ENCODE measurements at regions not wholly inside any gene's neighbourhood (a gene's known extent, or its start where the extent isn't known, plus 50 kb on each side); places are given as distances from the start of the nearest gene placed in this dataset.
"Not testable (repeated sequence)": the region's sequence is repeated elsewhere in the genome, so short reads cannot be mapped to it uniquely, and the experiment has no call there.

DNA sequence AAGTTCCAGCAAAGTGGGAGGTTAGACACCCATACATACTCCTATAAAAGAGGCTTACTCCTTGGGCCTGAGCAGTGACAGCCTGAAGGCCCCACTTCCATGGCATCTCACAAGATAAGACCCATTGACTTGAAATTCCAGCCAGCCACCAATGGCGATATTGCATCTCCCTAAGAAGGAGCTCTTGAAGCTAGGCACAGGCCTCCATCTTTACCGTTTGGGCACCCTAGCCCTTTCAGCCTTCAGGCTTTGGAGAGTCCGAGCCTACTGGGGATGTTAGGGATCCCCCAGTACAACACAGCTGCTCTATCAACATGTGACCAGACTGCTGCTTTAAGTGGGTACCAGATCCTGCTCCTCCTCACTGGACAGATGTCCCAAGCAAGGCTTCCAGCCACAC, 189.5 kb downstream of the MAGEE1 start:
- no peak for DNase-seq (ENCODE audit: low spot score)
- Histone ChIP-seq H3K4me3 (ENCODE audit: low read depth in 1 of 3, low read length in 3 of 3) (no peak overlapping the region), H3K9ac (ENCODE audit: low read depth in 1 of 2, low read length in 2 of 2) (no peak overlapping the region), H3K9me3 (ENCODE audit: control insufficient read depth in 4 of 4, low read length in 3 of 4) (peaks cover 0 to 7% (median 1%) of the 10 kb centered on the region in 4 donors), H3K27me3 (ENCODE audit: control insufficient read depth in 4 of 4, insufficient read depth in 4 of 4, low read length in 3 of 4) (no peaks in the 10 kb centered on the region), H3K27ac (ENCODE audit: low read depth in 1 of 2, low read length in 2 of 2) (no peak overlapping the region), H3K36me3 (ENCODE audit: control insufficient read depth in 4 of 4, insufficient read depth in 3 of 4, low read depth in 1 of 4, low read length in 3 of 4) (no peaks in the 10 kb centered on the region), H3K4me1 (ENCODE audit: control insufficient read depth in 4 of 4, insufficient read depth in 4 of 4, low read length in 3 of 4) (no peaks in the 10 kb centered on the region)
- 82% methylated on average over 3 of the region's 3 CpGs for WGBS
- TF ChIP-seq ATF3 (IDR thresholded peaks at IDR 0.05) (no peak), FOXA1 (IDR thresholded peaks at IDR 0.05) (no peak), FOXA2 (IDR thresholded peaks at IDR 0.05) (no peak), HNF4G (IDR thresholded peaks at IDR 0.05) (no peak), GABPA (IDR thresholded peaks at IDR 0.05 in 1 of 2, conservative IDR thresholded peaks at IDR 0.05 in 1 of 2) (no peak), SP1 (IDR thresholded peaks at IDR 0.05) (no peak)

DNA sequence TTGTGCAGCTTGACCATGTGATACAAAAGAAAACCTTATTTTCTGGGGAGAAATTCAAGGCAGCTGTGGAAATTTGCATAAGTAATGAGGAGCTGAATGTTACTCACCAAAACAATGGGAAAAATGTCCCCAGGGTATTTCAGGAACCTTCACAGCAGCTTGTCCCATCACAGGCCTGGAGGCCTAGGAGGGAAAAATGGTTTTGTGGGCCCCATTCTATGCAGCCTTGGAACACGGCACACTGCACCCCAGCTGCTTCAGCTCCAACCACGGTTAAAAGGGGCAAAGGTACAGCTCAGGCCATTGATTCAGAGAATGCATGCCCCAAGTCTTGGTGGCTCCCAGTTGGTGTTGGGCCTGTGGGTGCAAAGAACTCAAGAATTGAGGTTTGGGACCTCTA, 216.1 kb downstream of the MAGEE1 start:
- Histone ChIP-seq H3K27ac (ENCODE audit: low read depth in 1 of 2, low read length in 2 of 2) (no peak overlapping the region), H3K9ac (ENCODE audit: low read depth in 1 of 2, low read length in 2 of 2) (no peak overlapping the region), H3K4me3 (ENCODE audit: low read depth in 1 of 3, low read length in 3 of 3) (no peak overlapping the region), H3K27me3 (ENCODE audit: control insufficient read depth in 4 of 4, insufficient read depth in 4 of 4, low read length in 3 of 4) (peaks cover 0 to 3% (median 0%) of the 10 kb centered on the region in 4 donors), H3K4me1 (ENCODE audit: control insufficient read depth in 4 of 4, insufficient read depth in 4 of 4, low read length in 3 of 4) (no peaks in the 10 kb centered on the region), H3K9me3 (ENCODE audit: control insufficient read depth in 4 of 4, low read length in 3 of 4) (peaks cover 0 to 2% (median 0%) of the 10 kb centered on the region in 4 donors), H3K36me3 (ENCODE audit: control insufficient read depth in 4 of 4, insufficient read depth in 3 of 4, low read depth in 1 of 4, low read length in 3 of 4) (no peaks in the 10 kb centered on the region)
- 17% methylated on average over 2 of the region's 2 CpGs for WGBS
- no peak for DNase-seq (ENCODE audit: low spot score)
- no peak for TF ChIP-seq JUND (IDR thresholded peaks at IDR 0.05)
- no peak for TF ChIP-seq TAF1 (conservative IDR thresholded peaks at IDR 0.05)
- TF ChIP-seq MAX (IDR thresholded peaks at IDR 0.05): no peak
- no peak for TF ChIP-seq RXRA (IDR thresholded peaks at IDR 0.05)
- TF ChIP-seq HNF4A (conservative IDR thresholded peaks at IDR 0.05): no peak
- TF ChIP-seq, protein P1, sequence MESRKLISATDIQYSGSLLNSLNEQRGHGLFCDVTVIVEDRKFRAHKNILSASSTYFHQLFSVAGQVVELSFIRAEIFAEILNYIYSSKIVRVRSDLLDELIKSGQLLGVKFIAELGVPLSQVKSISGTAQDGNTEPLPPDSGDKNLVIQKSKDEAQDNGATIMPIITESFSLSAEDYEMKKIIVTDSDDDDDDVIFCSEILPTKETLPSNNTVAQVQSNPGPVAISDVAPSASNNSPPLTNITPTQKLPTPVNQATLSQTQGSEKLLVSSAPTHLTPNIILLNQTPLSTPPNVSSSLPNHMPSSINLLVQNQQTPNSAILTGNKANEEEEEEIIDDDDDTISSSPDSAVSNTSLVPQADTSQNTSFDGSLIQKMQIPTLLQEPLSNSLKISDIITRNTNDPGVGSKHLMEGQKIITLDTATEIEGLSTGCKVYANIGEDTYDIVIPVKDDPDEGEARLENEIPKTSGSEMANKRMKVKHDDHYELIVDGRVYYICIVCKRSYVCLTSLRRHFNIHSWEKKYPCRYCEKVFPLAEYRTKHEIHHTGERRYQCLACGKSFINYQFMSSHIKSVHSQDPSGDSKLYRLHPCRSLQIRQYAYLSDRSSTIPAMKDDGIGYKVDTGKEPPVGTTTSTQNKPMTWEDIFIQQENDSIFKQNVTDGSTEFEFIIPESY (IDR thresholded peaks at IDR 0.05): no peak
- TF ChIP-seq REST (IDR thresholded peaks at IDR 0.05): no peak
- no peak for TF ChIP-seq EGR1 (IDR thresholded peaks at IDR 0.05; ENCODE audit: low read depth in 2 of 2)
- TF ChIP-seq NR2F2 (IDR thresholded peaks at IDR 0.05): no peak
- no peak for TF ChIP-seq HNF4G (IDR thresholded peaks at IDR 0.05)
- TF ChIP-seq CTCF (IDR thresholded peaks at IDR 0.05; ENCODE audit: low read depth, low read length, missing input control): no peak
- TF ChIP-seq FOXA1 (IDR thresholded peaks at IDR 0.05): no peak
- no peak for TF ChIP-seq ATF3 (IDR thresholded peaks at IDR 0.05)
- no peak for TF ChIP-seq GABPA (IDR thresholded peaks at IDR 0.05 in 1 of 2, conservative IDR thresholded peaks at IDR 0.05 in 1 of 2)
- no peak for TF ChIP-seq FOXA2 (IDR thresholded peaks at IDR 0.05)
- TF ChIP-seq RAD21 (IDR thresholded peaks at IDR 0.05): no peak
- no peak for TF ChIP-seq YY1 (IDR thresholded peaks at IDR 0.05)

GRCh38 chrX:76651369-76651768, 223.9 kb downstream of the MAGEE1 start:
- H3K27ac ChIP-seq (ENCODE audit: low read depth in 1 of 2, low read length in 2 of 2); H3K9me3 ChIP-seq (ENCODE audit: control insufficient read depth in 4 of 4, low read length in 3 of 4); DNase-seq (ENCODE audit: low spot score); H3K4me3 ChIP-seq (ENCODE audit: low read depth in 1 of 3, low read length in 3 of 3); H3K9ac ChIP-seq (ENCODE audit: low read depth in 1 of 2, low read length in 2 of 2); H3K36me3 ChIP-seq (ENCODE audit: control insufficient read depth in 4 of 4, insufficient read depth in 3 of 4, low read depth in 1 of 4, low read length in 3 of 4); H3K27me3 ChIP-seq (ENCODE audit: control insufficient read depth in 4 of 4, insufficient read depth in 4 of 4, low read length in 3 of 4); H3K4me1 ChIP-seq (ENCODE audit: control insufficient read depth in 4 of 4, insufficient read depth in 4 of 4, low read length in 3 of 4): not testable (repeated sequence)
- 63% methylated on average over 3 of the region's 3 CpGs for WGBS

All from liver (tissue), 8 donors.